Suppressor macrophage treated with lipopolysaccharide for 4 hours (primary cell): ENCODE measurements at regions not wholly inside any gene's neighbourhood (a gene's known extent, or its start where the extent isn't known, plus 50 kb on each side); places are given as distances from the start of the nearest gene placed in this dataset.
"Not testable (repeated sequence)": the region's sequence is repeated elsewhere in the genome, so short reads cannot be mapped to it uniquely, and the experiment has no call there.

Source experiments
- DNase-seq: peaks from one replicate; pipeline ENCODE4 v3.0.0-alpha.2; 2020

DNA sequence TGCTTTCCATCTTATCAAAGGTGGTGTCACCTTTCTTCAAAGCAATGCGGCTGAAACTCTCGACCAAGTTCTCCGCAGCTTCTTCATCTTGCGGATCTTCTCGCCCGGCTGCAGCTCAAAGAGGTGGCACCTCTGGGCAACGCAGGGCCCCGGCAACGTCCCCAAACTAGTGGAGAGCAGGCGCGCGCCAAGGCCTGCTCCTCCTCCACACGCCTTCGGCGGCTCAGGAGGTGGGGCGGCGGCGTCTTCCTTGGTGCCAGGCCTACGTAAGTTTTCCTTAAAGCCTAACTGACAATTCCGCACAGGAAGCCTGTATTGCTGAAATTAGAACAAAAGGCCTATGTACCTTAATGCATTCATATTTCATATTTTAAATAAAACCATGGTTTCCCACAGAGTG lies 112.0 kb downstream of the TMX1 start:
- no peak for DNase-seq

DNA sequence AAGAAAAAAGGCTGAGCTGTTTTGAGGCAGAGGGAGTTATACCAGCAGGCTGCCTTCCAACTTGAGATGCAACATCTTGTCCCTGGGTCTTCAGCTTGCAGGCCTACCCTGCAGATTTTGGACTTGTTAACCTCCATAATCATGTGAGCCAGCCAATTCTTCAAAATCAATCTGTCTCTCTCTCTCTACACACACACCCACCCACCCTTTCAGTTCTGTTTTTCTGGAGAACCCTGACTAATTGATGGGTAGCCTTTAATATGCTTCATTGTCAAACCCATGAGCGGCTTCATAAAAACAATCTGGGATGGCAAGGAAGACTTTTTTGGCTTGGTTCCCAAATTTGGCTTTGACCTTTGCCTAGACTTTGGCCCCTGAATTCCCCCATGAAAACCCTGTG lies 113.9 kb downstream of the TMX1 start:
- DNase-seq = no peak

DNA sequence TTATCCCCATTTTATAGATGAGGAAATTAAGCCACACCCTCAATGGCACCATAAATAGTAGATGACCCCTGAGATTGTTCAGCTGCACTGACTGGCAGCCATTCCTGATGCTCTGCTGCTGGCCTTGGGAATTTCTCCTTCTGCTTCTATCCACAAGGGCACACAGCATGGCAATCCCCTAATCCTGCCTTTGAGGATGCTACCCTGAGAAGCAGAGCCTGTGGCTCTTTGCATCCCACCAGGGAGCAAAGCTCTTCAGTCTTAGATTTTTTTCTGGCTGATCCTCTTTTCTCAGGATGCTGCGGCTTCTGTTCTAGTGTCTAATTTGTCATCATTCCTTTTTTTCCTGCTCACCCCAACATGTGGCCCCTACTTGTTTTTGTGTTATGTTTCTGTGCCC lies 114.8 kb downstream of the TMX1 start:
- DNase-seq = no peak

DNA sequence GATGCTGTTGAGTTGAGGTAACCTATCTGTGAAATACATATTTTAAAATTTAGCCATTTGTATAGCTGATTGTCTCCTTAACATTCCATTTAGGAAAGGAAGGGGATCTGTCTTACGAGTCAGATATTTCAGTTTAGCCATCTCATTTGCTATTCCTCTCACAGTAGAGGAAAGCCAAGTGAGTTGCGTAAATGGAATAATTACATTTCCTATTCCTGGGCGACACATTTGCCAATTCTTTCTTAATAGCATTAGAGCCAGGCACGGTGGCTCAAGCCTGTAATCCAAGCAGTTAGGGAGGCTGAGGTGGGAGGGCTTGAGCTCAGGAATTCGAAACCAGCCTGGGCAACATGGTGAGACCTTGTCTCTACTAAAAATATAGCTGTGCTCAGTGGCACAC lies 116.3 kb downstream of the TMX1 start:
- DNase-seq = no peak

DNA sequence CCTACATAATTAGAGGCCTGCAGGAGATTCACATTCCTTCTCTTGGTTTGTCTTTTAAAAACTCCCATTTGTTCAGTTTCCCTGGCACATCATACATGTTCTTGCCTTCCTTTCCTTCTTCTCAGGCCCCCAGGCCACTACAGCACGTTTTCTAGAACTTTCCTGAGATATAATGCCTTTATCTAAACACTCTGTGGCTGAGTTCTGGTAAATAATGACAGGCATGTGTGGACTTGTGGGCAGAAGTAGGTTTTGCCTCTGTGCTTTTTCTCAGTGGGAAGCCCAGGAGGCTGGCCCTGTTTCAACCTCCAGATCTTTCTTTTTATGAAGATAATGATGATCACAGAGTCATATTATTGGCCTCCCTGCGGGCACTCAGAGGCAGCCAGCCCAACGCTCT lies 117.2 kb downstream of the TMX1 start:
- no peak for DNase-seq

DNA sequence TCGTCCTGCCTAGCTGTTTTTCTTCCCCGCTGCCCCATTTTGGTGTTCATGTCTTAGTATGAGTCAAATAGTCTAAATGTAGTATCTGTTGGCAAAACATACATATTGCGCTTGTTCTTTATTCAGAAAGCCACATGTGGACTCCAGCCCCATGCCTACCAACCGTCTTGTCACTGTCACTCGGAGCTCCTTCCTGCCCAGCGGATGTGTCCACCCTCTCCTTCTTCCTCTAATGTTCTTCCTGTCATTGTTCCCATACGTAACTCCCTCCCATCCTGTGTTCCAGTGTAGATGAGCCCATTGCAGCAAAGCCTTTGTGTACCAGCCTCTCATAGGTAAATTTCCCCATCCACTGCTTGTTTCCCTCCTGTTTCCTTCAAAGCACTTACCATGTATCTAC lies 120.5 kb downstream of the TMX1 start:
- no peak for DNase-seq

DNA sequence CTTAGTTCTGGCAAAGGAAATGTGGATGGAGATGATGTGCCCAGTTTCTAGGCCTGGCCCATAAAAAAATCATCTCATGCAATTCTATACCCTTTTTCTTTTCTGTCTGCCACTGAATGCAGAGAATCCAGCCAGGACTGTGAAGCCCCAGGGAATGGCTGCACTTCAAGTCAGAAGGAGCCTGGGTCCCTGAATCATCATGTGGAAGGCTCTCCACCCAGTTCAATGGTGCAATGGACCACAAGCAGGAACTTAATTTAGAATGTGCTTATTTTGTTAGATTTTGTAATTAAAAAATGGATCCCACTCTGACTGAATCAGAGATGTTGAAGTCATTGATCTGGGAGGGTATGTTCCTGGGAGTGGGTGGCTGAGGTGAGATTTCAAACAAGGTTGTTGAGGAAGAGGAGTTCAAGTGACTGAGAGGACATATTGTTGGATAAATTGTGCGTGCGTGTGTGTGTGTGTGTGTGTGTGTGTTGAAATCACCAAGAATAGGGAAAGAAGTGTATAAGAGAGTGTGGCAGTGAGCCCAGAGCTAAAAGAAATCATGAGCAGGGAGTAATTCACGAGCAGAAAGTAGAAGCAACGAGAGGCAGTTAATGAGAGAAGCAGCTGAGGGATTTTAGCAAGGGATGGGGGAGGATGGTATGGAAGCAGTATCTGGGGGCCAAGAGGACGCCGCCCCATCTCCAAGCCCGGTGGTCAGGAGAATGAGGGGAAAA lies 125.4 kb downstream of the TMX1 start:
- no peak for DNase-seq

DNA sequence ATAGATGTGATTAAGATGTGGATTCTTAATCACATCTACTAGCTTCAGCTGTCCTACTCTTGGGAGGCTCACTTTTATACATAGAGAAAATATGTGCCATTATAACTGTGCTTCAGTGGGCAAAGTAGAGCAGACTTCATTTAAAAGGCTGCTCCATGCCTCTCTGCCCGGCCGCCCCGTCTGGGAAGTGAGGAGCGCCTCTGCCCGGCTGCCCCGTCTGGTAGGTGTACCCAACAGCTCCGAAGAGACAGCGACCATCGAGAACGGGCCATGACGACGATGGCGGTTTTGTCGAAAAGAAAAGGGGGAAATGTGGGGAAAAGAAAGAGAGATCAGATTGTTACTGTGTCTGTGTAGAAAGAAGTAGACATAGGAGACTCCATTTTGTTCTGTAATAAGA lies 126.4 kb downstream of the TMX1 start:
- DNase-seq = not testable (repeated sequence)

DNA sequence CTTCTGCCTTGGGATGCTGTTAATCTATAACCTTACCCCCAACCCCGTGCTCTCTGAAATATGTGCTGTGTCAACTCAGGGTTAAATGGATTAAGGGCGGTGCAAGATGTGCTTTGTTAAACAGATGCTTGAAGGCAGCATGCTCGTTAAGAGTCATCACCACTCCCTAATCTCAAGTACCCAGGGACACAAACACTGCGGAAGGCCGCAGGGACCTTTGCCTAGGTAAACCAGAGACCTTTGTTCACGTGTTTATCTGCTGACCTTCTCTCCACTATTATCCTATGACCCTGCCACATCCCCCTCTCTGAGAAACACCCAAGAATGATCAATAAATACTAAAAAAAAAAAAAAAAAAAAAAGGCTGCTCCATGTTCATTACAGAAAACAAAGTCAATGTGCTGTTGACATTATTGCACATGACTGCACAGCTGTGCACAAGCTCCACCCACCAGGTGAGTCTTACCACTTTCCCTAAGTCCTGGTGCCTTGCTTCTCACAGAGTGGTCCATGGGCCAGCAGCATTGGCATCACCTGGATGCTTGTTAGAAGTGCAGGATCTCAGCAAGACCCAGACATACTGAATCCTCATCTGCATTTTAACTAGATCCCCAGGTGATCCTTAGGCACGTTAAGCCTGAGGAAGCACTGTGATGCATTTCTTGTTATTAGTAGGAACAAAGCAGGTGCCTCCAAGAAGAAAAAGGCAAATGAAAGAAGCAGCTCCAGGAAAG lies 127.0 kb downstream of the TMX1 start:
- not testable (repeated sequence) for DNase-seq

DNA sequence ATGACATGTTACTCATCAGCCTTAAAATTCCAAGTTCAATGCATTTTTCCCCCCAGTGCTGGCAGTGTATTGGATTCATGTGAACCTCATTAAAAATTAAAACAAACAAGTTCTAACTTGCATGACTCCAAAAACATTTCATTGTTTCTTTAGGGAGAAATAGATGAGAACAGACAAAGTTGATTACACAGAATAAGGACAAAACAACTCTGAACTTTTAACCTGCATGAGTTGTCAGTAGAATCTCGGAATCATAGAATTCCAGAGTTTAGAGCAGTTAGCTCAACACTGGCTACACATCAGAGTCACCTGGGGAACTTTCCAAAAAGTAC lies 127.5 kb downstream of the TMX1 start:
- DNase-seq = no peak

DNA sequence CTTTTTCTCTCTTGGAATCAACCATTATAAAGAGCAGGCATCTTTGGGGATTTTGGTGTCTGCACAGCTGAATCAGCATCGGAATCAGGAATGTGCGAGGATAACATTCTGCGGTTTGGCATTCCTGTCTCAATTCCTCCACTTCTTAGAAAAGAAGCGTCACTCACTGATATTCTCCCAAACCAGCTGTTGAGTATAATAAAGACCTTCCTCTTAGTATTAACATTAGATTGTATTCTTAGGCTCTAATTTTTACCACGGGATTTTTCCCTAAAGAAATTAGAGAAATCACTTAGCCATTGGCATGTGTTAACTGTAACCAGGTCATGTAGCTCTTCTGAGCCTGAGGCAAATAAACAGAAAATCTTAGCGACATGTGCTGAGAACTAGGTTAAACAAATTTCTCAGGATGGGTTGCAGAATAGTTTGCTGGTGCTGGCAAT lies 128.7 kb downstream of the TMX1 start:
- DNase-seq = no peak

DNA sequence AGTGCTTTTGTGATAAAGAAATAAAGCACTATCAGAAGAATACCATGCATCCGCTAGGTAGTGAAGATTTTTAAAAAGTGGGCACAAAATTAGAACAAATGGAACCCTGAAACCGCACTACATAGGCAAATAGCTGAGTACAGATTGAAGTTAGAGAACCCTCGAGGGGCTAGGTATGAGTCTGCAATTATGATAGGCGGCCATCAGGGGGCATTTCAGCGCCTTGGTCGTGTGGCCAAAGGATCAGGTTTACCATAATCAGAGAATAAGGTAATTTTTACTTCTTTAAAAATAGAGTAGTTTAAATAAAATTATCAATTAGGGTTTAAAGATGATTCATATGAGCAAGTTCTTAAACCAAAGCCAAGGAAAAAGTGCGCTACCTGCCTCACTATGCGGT lies 129.8 kb downstream of the TMX1 start:
- peak; percentile 46 for DNase-seq

DNA sequence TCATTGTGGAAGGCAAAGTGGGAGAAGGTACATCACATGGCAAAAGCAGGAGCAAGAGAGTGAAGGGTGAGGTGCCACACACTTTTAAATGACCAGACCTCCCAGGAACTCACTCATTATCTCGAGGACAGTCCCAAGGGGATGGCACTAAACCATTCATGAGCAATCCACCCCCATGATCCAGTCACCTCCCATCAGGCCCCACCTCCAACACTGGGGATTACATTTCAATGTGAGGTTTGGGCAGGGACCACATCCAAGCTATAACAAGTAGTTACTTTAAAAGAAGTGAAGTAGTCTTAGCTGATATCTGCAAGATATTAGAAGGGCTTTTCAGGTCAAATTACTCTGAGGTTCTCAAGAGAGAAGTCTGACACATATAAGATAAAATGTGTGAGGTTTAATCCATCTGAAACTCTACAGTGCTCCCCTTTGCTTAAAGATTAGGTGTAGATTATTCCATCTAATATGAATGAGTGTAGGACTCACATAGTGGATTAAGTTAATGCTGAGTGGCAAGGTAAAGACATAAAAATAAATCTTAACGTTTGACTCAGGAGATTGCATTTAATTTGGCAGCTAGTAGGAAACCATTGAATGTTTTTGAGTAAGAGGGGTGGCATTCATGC lies 130.8 kb downstream of the TMX1 start:
- no peak for DNase-seq

DNA sequence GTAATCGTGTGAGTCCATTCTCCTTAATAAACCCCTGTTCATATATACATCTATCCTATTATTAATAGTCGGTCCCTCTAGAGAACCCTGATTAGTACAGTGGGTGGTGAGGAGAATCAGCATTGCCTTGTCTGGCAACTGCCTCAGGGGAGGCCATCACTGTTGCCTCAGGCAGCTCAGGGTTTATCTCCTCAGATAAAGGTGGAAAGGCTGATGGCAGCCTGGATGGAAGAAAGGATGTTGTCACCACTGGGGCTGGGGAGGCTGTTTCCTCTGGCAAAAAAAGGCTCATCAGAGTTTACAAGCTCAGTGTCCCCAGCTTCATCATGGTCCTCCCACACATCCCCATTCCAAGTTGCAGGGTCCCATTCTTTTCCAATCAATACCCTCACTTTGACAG lies 137.1 kb downstream of the TMX1 start:
- DNase-seq = not testable (repeated sequence)

DNA sequence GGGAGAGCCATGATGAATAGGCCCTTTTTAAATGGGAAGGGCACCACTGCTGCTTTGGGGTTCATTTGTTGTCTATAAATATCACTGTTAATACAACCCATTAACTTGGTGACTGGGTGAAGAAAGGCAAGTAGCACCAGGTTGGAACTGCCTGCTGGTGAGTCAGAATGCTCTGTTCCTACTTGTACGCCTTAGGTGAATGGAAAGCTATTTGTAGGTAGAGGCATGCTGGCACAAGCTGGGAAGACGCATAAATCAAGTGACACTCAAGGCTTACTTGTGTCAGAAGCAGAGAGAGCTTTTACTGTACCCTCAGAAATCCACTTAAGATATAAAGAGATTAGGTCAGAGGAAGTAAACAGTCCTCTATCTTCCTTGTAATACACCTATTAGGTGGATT lies 142.5 kb downstream of the TMX1 start:
- no peak for DNase-seq

DNA sequence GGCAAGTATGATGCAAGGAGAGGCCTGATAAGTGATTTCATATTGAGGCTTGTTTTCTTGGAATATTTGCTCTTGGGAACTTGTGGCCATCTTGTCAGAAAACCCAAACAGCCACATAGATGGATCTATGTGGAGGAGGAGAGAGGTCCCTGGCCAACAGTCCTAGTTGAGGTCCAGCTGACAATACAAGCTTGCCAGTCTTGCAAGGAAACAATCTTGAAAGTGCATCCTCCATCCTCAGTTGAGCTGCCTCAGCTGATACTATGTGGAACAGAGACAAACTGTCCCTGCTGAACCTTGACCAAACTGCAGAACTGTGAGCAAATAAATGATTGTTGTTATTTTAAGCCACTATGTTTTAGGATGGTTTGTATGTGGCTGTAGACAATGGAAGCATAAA lies 146.4 kb downstream of the TMX1 start:
- DNase-seq = no peak

DNA sequence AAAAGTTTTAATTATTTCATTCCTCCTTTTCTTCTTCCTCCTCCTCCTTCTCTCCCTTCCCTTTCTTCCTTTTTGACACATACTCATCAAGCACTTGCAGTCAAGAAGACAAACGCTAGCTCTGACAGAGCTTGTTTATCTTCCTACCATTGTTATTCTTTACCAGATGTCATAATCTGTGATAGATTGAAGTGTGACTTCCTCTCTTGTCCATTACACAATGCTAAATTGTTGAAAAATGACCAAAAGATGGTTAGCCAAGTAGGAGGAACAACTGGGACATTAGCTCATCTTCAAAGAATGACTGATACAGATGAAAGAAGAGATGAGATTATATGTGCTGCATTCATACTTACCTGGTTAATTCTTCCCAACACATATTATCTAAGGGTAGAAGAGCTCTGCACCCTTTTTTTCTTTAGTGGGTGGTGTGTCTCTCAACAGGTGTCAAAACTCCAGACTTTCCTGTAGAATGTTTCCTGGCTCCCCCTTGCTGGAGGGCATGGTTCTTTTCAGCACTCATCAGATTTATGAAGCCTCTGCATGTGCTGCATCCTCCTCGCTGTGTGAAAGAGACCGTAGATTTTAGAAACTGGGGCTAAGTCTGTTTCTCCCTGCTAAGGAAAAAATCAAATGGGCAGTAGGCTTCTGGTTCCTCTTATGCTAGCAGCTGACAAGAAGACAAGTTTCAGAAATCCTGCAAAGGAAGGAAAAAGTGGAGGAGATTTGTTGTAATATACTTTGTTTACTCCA lies 147.1 kb downstream of the TMX1 start:
- DNase-seq = peak; percentile 15

DNA sequence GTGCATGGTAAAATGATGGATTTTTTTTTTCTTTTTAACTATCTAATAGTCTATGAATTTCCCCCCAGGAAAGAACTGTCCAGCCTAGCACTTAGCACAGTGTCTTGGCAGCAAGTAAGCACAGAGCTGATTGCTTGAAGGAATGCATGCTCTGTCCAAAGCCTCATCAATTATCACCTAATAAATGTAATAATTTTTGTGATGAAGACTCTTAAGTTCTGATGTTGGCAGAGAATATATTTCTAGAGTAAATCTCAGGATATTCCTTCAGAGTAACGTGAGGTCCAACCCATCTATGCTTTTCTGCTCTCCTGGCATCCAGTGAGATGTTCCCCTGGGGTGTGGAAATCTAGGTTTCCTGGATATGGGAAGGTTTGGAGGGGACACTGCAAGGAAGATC lies 152.4 kb downstream of the TMX1 start:
- DNase-seq = no peak

DNA sequence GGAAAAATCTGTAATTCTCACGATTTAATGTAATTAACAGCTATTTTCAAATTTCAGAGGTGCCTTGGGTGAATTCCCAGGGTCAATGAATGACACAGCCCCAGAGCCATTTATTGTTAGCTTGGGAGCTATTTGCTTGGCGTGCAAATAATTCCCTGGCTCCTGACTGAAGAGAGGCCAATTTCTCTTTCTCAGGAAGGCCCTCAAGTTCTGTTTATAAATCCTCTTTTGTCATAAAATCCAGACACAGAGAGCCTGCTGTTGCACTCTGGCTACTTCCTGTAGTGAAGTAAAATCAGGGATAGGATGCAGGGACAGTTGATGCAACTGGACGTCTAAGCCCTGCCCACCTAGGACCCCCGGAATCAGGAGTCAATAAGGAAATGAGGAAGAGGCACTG lies 154.3 kb downstream of the TMX1 start:
- no peak for DNase-seq

DNA sequence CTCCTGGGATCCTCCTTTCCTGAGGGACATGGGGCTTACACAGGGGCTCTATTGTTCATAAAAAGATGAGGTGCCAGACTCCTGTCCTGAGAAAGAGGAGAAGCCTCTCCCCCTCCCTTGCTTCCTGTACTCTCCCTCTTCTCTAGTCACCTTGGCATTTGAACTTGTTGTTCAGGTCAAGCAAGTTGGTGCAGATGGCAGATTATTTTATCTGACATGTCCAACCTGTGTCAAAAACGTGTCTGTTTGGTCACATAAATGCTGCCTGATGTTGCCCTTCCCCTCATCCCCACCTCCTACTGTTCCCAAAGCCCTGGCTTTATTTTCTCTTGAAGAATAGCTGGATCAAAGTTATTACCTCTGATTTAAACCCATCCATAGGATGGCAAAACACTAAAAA lies 154.8 kb downstream of the TMX1 start:
- no peak for DNase-seq

DNA sequence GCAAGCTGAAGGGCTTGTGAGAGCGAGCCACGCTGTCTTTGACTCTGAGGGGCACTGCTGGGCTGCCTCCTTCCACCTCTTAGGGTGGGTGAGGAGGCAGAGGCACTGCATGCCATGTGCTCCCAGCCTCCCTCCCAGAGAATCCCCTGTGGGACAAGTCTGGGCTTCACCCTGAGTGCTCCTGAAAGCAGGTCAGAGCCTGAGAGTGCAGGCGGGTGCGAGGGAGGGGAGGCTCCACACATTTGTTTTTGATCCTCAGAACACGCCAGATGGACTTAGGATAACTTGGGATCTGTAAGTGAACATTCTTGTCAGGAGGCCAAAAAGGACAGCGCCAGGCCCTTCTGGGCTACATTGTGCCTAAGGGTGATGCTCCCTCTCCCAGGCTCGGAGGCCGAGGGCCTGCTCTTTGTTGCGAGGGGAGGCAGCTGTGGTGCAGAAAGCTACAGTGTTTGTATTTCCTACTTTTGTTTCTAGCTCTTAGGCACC lies 155.4 kb downstream of the TMX1 start:
- no peak for DNase-seq

DNA sequence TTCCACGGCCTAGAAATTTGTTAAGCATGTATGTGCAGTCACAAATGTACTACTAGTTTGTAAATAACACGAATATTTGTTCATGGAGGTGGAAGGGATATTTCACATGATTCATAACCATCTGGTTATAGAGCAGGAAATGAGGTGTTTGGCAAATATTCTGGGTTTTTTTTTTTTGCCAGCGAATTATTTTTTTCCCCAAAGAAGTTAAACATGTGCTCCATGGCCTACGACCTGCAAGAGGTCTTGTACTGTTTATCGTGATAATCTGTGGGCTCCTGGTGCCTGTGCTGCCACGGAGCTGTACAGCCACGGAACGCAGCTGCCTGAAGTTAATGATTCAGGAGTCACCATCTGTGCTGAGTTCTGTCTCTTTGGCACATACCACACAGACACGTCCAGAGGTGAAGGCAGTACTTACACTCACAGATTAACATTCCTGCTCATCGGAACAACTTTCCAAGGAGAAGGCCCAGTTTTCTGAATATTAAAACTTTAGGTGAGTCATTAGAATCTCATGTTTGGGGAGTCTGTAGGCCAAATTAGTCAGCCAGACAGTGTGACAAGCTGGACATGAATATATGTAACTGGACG lies 156.3 kb downstream of the TMX1 start:
- no peak for DNase-seq

DNA sequence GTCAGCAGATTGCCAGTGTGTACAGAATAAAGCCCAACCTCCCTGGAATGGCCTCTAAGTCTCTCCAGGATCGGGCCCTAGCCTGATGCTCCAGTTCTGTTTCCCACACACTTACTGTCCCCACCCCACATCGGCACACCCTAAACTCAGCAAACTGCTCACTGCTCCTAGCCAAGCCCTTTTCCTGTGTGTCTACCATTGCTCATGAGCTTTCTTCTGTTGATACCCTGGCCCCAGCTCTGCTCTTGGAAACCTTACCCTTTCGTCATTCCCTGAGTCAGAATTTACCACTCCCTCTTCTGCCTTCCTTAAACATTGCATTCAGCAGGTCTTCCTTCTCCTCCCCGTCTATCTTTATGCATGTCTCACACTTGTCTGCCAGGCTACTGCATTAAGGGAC lies 158.9 kb downstream of the TMX1 start:
- DNase-seq = peak; percentile 20
